GM18907 (cell line): ENCODE measurements at regions not wholly inside any gene's neighbourhood (a gene's known extent, or its start where the extent isn't known, plus 50 kb on each side); places are given as distances from the start of the nearest gene placed in this dataset.

Experiments
- ATAC-seq: cut with Tn5 transposase; IDR thresholded peaks from one replicate; pipeline ENCODE4 v1.9.1; 2021; ENCODE audit warnings: mild to moderate bottlenecking, moderate library complexity; ENCODE audit not compliant: unreplicated experiment

GRCh38 chr9:13505797-13506196 lies 226.3 kb upstream of the MPDZ start:
- no peak for ATAC-seq

- no peak for ATAC-seq
Observed at GRCh38 chr9:13503599-13503998, 224.1 kb upstream of the MPDZ start.

- no peak for ATAC-seq
Observed at GRCh38 chr9:13502484-13502883, 223.0 kb upstream of the MPDZ start.

- ATAC-seq = no peak
Observed at GRCh38 chr9:13501018-13501417, 221.5 kb upstream of the MPDZ start.

GRCh38 chr9:13500034-13500433 lies 220.5 kb upstream of the MPDZ start:
- ATAC-seq = no peak

- ATAC-seq = no peak
Observed at GRCh38 chr9:13493697-13494096, 214.2 kb upstream of the MPDZ start.

GRCh38 chr9:13491493-13492424 lies 212.3 kb upstream of the MPDZ start:
- no peak for ATAC-seq

GRCh38 chr9:13491138-13491492 lies 211.6 kb upstream of the MPDZ start:
- no peak for ATAC-seq

- ATAC-seq = no peak
Observed at GRCh38 chr9:13487936-13488335, 208.4 kb upstream of the MPDZ start.

- ATAC-seq = no peak
Observed at GRCh38 chr9:13487498-13487897, 208.0 kb upstream of the MPDZ start.

GRCh38 chr9:13487071-13487470 lies 207.6 kb upstream of the MPDZ start:
- ATAC-seq = no peak

- ATAC-seq = no peak
Observed at GRCh38 chr9:13485068-13485596, 205.6 kb upstream of the MPDZ start.

- ATAC-seq = no peak
Observed at GRCh38 chr9:13484186-13484585, 204.7 kb upstream of the MPDZ start.

GRCh38 chr9:13481274-13481673 lies 201.8 kb upstream of the MPDZ start:
- no peak for ATAC-seq

GRCh38 chr9:13480693-13481092 lies 201.2 kb upstream of the MPDZ start:
- ATAC-seq = no peak

GRCh38 chr9:13479096-13479495 lies 199.6 kb upstream of the MPDZ start:
- ATAC-seq = no peak

- no peak for ATAC-seq
Observed at GRCh38 chr9:13478639-13479038, 199.1 kb upstream of the MPDZ start.

GRCh38 chr9:13478160-13478559 lies 198.7 kb upstream of the MPDZ start:
- no peak for ATAC-seq

- no peak for ATAC-seq
Observed at GRCh38 chr9:13470836-13471235, 191.3 kb upstream of the MPDZ start.

GRCh38 chr9:13467157-13467556 lies 187.7 kb upstream of the MPDZ start:
- ATAC-seq = no peak

GRCh38 chr9:13461414-13461991 lies 182.0 kb upstream of the MPDZ start:
- no peak for ATAC-seq

GRCh38 chr9:13459071-13459470 lies 179.6 kb upstream of the MPDZ start:
- no peak for ATAC-seq
